HEK293T (cell line): ENCODE measurements at regions not wholly inside any gene's neighbourhood (a gene's known extent, or its start where the extent isn't known, plus 50 kb on each side); places are given as distances from the start of the nearest gene placed in this dataset.
A peak's percentile ranks its signal among the peaks of the same experiment; 100 is the strongest.

Source experiments
- CTCF ChIA-PET: fragments of 350-600 bp; formaldehyde crosslinking; extraction: SDS; loops from one replicate; lab custom pipeline; 2021; ENCODE audit warnings: antibody characterized with exemption, inconsistent platforms; lab: Yijun Ruan, JAX
- POLR2A ChIA-PET: fragments of 350-600 bp; formaldehyde crosslinking; extraction: SDS; loops from one replicate; lab custom pipeline; 2020; ENCODE audit warnings: antibody characterized with exemption, inconsistent platforms; lab: Yijun Ruan, JAX
- DNase-seq: peaks from one replicate; pipeline ENCODE4 v3.0.0; 2012; ENCODE audit warnings: mixed read lengths; ENCODE audit errors: extremely low spot score
- ARNT ChIP-seq: fragments of 450-650 bp; IDR thresholded peaks from 2 replicates; pipeline ENCODE4 v1.6.1; 2017; ENCODE audit warnings: mild to moderate bottlenecking
- BHLHE40 ChIP-seq: fragments of 450-650 bp; IDR thresholded peaks from 2 replicates; pipeline ENCODE4 v1.6.1; 2016; ENCODE audit warnings: mild to moderate bottlenecking, moderate library complexity, borderline replicate concordance
- CTBP1 ChIP-seq: fragments of 450-650 bp; IDR thresholded peaks from 2 replicates; pipeline ENCODE4 v1.6.1; 2016; ENCODE audit warnings: borderline replicate concordance
- ELF4 ChIP-seq: fragments of 450-650 bp; IDR thresholded peaks from 2 replicates; pipeline ENCODE4 v1.6.1; 2017; ENCODE audit warnings: antibody characterized with exemption
- FOXA1 ChIP-seq: fragments of 450-650 bp; IDR thresholded peaks from 2 replicates; pipeline ENCODE4 v1.6.1; 2016; ENCODE audit warnings: mild to moderate bottlenecking
- FOXK2 ChIP-seq: fragments of 450-650 bp; IDR thresholded peaks from 2 replicates; pipeline ENCODE4 v1.6.1; 2016; ENCODE audit warnings: mild to moderate bottlenecking
- FOXM1 ChIP-seq: fragments of 450-650 bp; IDR thresholded peaks from 2 replicates; pipeline ENCODE4 v1.6.1; 2017; ENCODE audit warnings: mild to moderate bottlenecking, borderline replicate concordance
- HDGF ChIP-seq: fragments of 450-650 bp; IDR thresholded peaks from 2 replicates; pipeline ENCODE4 v1.6.1; 2017; ENCODE audit warnings: antibody characterized with exemption, borderline replicate concordance
- L3MBTL2 ChIP-seq: fragments of 450-650 bp; conservative IDR thresholded peaks from 2 replicates; pipeline ENCODE4 v1.6.1; 2016; ENCODE audit warnings: mild to moderate bottlenecking
- LEF1 ChIP-seq: fragments of 450-650 bp; IDR thresholded peaks from 2 replicates; pipeline ENCODE4 v1.6.1; 2017; ENCODE audit warnings: mild to moderate bottlenecking, borderline replicate concordance
- NFRKB ChIP-seq: fragments of 450-650 bp; IDR thresholded peaks from 2 replicates; pipeline ENCODE4 v1.6.1; 2016; ENCODE audit warnings: mild to moderate bottlenecking, moderate library complexity
- PKNOX1 ChIP-seq: fragments of 450-650 bp; IDR thresholded peaks from 2 replicates; pipeline ENCODE4 v1.6.1; 2016
- SP1 ChIP-seq: fragments of 450-650 bp; IDR thresholded peaks from 2 replicates; pipeline ENCODE4 v1.6.1; 2017
- SUZ12 ChIP-seq: fragments of 450-650 bp; IDR thresholded peaks from 2 replicates; pipeline ENCODE4 v1.6.1; 2016; ENCODE audit warnings: mild to moderate bottlenecking
- TARDBP ChIP-seq: fragments of 450-650 bp; IDR thresholded peaks from 2 replicates; pipeline ENCODE4 v1.6.1; 2016
- ZNF384 ChIP-seq: fragments of 450-650 bp; IDR thresholded peaks from 2 replicates; pipeline ENCODE4 v1.6.1; 2016

GRCh38 chr6:28747083-28747630, 176.6 kb downstream of the TRIM27 start:
- ChIA-PET POLR2A (interaction anchor here (0.8 to 1.7 kb wide), 6 partner anchors 11 to 29 kb away, joined by 3 to 6 read pairs (median 4); no protein-coding TSS in a partner anchor), CTCF (interaction anchor here (1.2 kb wide), 1 partner anchor 29 kb away, joined by 3 read pairs; no protein-coding TSS in a partner anchor)
- DNase-seq, result no peak
- TF ChIP-seq L3MBTL2 (peak; percentile 29; the same call in 1 of the 2 replicates), SUZ12 (no peak)

GRCh38 chr6:28747631-28748157, 176.1 kb downstream of the TRIM27 start:
- ChIA-PET CTCF (interaction anchor here (1.2 kb wide), 1 partner anchor 29 kb away, joined by 3 read pairs; no protein-coding TSS in a partner anchor), POLR2A (interaction anchor here (0.8 to 1.7 kb wide), 6 partner anchors 10 to 29 kb away, joined by 3 to 6 read pairs (median 4); no protein-coding TSS in a partner anchor)
- TF ChIP-seq CTBP1 (no peak; the same call in 1 of the 2 replicates), BHLHE40 (no peak), L3MBTL2 (no peak), NFRKB (no peak), HDGF (no peak), TARDBP (0 out of 2 replicates have a peak, but pooled peaks have one; percentile 57), LEF1 (0 out of 2 replicates have a peak, but pooled peaks have one; percentile 20), FOXM1 (no peak), FOXA1 (no peak), SUZ12 (no peak), FOXK2 (no peak), ZNF384 (no peak), PKNOX1 (no peak), SP1 (no peak), ARNT (no peak), ELF4 (no peak)
- peak; percentile 63 for DNase-seq

- ChIA-PET POLR2A (interaction anchor here (0.8 to 1.7 kb wide), 6 partner anchors 10 to 28 kb away, joined by 3 to 6 read pairs (median 4); no protein-coding TSS in a partner anchor), CTCF (interaction anchor here (1.2 kb wide), 1 partner anchor 28 kb away, joined by 3 read pairs; no protein-coding TSS in a partner anchor)
- TF ChIP-seq ELF4 (no peak), SUZ12 (no peak), FOXK2 (no peak), TARDBP (no peak), CTBP1 (no peak), SP1 (no peak), ARNT (no peak), PKNOX1 (no peak), NFRKB (no peak), FOXM1 (no peak), ZNF384 (no peak), L3MBTL2 (no peak), BHLHE40 (no peak), FOXA1 (no peak), HDGF (no peak), LEF1 (no peak)
- no peak for DNase-seq
These were observed 175.6 kb downstream of the TRIM27 start for GRCh38 chr6:28748192-28748591.

- no peak for DNase-seq
- ChIA-PET CTCF (no interaction called here), POLR2A (no interaction called here)
- no peak for TF ChIP-seq HDGF
- TF ChIP-seq CTBP1, result no peak
- no peak for TF ChIP-seq SP1
- no peak for TF ChIP-seq L3MBTL2
These were observed 172.8 kb downstream of the TRIM27 start for GRCh38 chr6:28750926-28751458.

- DNase-seq, result no peak
- ChIA-PET POLR2A (no interaction called here), CTCF (no interaction called here)
- no peak for TF ChIP-seq FOXM1
- TF ChIP-seq NFRKB, result no peak
These were observed 172.3 kb downstream of the TRIM27 start for GRCh38 chr6:28751514-28751913.

- TF ChIP-seq ZNF384 (no peak), LEF1 (no peak), FOXA1 (no peak), ELF4 (no peak), TARDBP (no peak), CTBP1 (no peak), SUZ12 (no peak), PKNOX1 (no peak), FOXK2 (no peak), L3MBTL2 (no peak), BHLHE40 (no peak), HDGF (no peak), SP1 (no peak), ARNT (no peak), FOXM1 (no peak), NFRKB (no peak)
- ChIA-PET CTCF (no interaction called here), POLR2A (no interaction called here)
- no peak for DNase-seq
These were observed 171.8 kb downstream of the TRIM27 start for GRCh38 chr6:28751963-28752350.
